K562 (cell line): ENCODE measurements at regions not wholly inside any gene's neighbourhood (a gene's known extent, or its start where the extent isn't known, plus 50 kb on each side); places are given as distances from the start of the nearest gene placed in this dataset.

Source experiments
- CTCFL ChIP-seq: IDR thresholded peaks from 2 replicates; pipeline ENCODE4 v1.6.1; 2011; ENCODE audit warnings: borderline replicate concordance, low read depth, mild to moderate bottlenecking, moderate library complexity, low read length; ENCODE audit not compliant: insufficient read depth, poor library complexity, severe bottlenecking
- EGR1 ChIP-seq: fragments of 450-650 bp; conservative IDR thresholded peaks from 2 replicates; pipeline ENCODE4 v1.6.1; 2017; ENCODE audit warnings: mild to moderate bottlenecking
- ESRRA ChIP-seq: fragments of 450-650 bp; IDR thresholded peaks from 2 replicates; pipeline ENCODE4 v1.6.1; 2014; ENCODE audit warnings: low read depth, mild to moderate bottlenecking, moderate library complexity, borderline replicate concordance
- HDAC3 ChIP-seq: fragments of 450-650 bp; IDR thresholded peaks from 2 replicates; pipeline ENCODE4 v1.6.1; 2018; ENCODE audit warnings: borderline replicate concordance, mild to moderate bottlenecking, moderate library complexity; ENCODE audit not compliant: partially characterized antibody
- RAD21 ChIP-seq, 2 experiments: fragments of 250-450 bp in 1 of 2; fragments of 450-650 bp in 1 of 2; sonication (Bioruptor Pico) in 1 of 2; formaldehyde crosslinking in 1 of 2; IDR thresholded peaks in 1 of 2; conservative IDR thresholded peaks in 1 of 2; 2 replicates each; pipeline versions ENCODE4 v1.4.0 to v1.8.0; 2020 to 2022; ENCODE audit warnings: mild to moderate bottlenecking in 2 of 2, moderate library complexity in 1 of 2
- TAF1 ChIP-seq: IDR thresholded peaks from 2 replicates; pipeline ENCODE4 v1.6.1; 2011; ENCODE audit warnings: mild to moderate bottlenecking, low read length, moderate library complexity; ENCODE audit not compliant: insufficient read depth, control insufficient read depth, severe bottlenecking; ENCODE audit errors: extremely low read depth
- USF1 ChIP-seq: sonication (generic); formaldehyde crosslinking; IDR thresholded peaks from 2 replicates; pipeline ENCODE4 v1.9.0; 2022; ENCODE audit warnings: mild to moderate bottlenecking, missing genetic modification reagents
- TF ChIP-seq, protein P1 (sequence below): sonication (generic); formaldehyde crosslinking; IDR thresholded peaks from 2 replicates; pipeline ENCODE4 v1.8.0; 2023; ENCODE audit warnings: mild to moderate bottlenecking, missing genetic modification reagents
- TF ChIP-seq, protein P2 (sequence below): sonication (generic); formaldehyde crosslinking; IDR thresholded peaks from 2 replicates; pipeline ENCODE4 v1.5.0; 2020; ENCODE audit warnings: missing genetic modification reagents

- TF ChIP-seq TAF1, result no peak
- TF ChIP-seq, protein P1, sequence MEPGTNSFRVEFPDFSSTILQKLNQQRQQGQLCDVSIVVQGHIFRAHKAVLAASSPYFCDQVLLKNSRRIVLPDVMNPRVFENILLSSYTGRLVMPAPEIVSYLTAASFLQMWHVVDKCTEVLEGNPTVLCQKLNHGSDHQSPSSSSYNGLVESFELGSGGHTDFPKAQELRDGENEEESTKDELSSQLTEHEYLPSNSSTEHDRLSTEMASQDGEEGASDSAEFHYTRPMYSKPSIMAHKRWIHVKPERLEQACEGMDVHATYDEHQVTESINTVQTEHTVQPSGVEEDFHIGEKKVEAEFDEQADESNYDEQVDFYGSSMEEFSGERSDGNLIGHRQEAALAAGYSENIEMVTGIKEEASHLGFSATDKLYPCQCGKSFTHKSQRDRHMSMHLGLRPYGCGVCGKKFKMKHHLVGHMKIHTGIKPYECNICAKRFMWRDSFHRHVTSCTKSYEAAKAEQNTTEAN (CRISPR knock-in tag), result no peak
- no peak for TF ChIP-seq USF1 (CRISPR knock-in tag)
- TF ChIP-seq HDAC3, result no peak
- TF ChIP-seq RAD21 (CRISPR knock-in tag; conservative IDR thresholded peaks at IDR 0.05 in 1 of 2, IDR thresholded peaks at IDR 0.05 in 1 of 2), result no peak
- no peak for TF ChIP-seq CTCFL
- TF ChIP-seq ESRRA, result no peak
- TF ChIP-seq, protein P2, sequence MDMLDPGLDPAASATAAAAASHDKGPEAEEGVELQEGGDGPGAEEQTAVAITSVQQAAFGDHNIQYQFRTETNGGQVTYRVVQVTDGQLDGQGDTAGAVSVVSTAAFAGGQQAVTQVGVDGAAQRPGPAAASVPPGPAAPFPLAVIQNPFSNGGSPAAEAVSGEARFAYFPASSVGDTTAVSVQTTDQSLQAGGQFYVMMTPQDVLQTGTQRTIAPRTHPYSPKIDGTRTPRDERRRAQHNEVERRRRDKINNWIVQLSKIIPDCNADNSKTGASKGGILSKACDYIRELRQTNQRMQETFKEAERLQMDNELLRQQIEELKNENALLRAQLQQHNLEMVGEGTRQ (CRISPR knock-in tag), result no peak
- no peak for TF ChIP-seq EGR1
These were observed 172.8 kb upstream of the PSMD7 start for GRCh38 chr16:74123826-74124225.
